NCI-H146 treated with DMSO at 0.1 percent for 48 hours (cell line): ENCODE measurements at regions not wholly inside any gene's neighbourhood (a gene's known extent, or its start where the extent isn't known, plus 50 kb on each side); places are given as distances from the start of the nearest gene placed in this dataset.
"Not testable (repeated sequence)": the region's sequence is repeated elsewhere in the genome, so short reads cannot be mapped to it uniquely, and the experiment has no call there.

ENCODE experiments used
- DNase-seq: peaks from one replicate; lab custom pipeline; 2025; ENCODE audit not compliant: unreplicated experiment; lab: John Stamatoyannopoulos, UW

DNA sequence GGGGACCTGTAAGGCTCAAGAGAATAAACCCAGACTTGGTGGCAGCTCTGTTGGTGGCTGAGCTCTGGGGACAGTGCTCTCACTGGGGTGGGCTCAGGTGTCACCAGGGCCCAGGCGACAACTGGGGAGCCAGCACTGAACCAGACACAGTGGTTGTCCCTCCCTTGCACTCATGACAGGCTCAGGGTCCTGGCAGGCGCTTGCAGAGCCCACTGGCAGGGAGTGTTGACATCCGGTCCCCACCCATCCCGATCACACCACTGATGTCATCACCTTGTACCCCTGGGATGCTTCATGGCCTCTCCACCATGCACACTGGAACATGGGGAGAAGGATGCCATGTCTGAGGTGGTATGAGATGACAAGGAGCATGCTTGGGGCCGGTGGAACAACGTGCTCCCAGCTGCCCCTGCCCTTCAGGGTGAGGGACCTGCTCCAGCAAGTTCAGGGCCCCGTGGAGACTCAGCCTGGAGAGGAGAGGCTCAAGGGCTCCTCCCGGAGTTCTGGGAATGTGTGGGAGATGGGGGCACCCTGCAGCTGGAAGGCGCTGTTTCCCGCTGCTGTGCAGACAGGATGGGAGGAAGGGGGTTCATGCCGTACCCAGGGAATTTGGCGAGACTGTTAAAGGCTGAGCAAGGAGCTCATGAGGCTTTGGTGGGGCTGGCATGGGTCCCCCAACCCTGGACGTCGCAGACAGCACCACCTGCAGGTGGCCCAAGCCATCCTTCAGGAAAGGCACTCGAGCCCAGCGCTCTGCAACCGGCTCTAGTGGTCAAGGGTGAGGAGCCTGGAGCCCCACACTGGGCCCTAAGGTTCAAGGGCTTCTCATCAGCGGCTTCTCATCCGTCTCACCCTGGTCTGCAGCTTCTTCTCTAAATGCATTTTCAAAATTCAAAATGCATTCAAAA is 141.1 kb upstream of the ZNF469 start:
- not testable (repeated sequence) for DNase-seq

DNA sequence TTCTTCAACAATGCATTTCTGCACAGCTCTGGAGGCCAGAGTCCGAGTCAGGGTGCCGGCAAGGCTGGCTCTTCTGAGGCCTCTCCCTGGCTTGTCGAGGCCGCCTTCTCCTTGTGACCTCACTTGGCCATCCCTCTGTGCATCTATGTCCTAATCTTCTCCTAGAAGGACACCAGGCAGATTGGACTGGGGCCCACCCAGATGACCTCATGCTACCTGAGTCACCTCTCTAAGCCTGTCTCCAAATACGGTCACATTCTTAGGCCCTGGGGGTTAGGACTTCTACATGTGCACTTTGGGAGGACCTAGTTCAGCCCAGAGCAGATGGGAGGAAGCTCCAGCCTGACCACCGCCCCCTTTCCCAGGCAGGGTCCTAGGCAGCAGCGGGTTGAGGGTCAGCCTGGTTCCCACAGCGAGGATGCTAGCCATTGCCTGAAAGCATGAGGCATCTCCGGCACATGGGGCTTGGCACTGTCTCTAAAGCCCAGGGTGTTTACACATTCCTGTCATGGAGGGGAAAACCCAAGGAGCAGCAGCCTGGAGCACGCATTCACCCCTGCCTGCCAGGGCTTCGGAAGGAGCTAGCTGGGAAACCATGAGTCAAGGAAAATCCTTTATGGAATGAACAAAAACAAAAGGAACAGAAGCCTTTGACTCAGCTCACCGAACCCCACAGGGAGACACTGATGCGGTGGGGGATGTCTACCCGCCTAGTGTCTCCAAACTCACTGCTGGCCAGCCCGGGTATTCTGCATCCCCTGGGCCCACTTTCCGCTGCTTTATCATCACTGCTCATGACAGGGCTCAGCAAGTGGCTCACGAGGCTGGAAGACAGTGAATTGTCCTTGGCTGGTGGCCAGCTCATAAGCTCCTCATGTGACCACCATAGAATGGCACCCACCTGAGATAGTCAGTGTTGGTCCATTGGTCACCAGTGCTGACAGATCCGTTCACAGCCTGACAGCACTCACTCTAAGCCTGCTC is 140.2 kb upstream of the ZNF469 start:
- not testable (repeated sequence) for DNase-seq

DNA sequence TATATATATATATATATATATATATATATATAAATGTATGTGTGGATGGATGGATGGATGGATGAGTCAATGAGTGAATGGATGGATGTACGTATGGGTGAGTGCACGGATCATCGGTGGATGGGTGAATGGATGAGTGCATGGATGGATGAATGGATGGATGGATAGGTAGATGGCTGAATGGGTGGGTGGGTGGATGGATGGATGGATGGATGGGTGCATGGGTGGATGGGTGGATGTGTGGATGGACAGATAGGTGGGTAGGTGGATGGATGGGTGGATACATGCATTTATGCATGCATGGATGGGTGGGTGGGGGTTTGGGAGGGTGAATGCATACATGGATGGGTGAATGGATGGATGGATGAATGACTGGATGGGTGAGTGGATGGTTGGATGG is 138.8 kb upstream of the ZNF469 start:
- not testable (repeated sequence) for DNase-seq

DNA sequence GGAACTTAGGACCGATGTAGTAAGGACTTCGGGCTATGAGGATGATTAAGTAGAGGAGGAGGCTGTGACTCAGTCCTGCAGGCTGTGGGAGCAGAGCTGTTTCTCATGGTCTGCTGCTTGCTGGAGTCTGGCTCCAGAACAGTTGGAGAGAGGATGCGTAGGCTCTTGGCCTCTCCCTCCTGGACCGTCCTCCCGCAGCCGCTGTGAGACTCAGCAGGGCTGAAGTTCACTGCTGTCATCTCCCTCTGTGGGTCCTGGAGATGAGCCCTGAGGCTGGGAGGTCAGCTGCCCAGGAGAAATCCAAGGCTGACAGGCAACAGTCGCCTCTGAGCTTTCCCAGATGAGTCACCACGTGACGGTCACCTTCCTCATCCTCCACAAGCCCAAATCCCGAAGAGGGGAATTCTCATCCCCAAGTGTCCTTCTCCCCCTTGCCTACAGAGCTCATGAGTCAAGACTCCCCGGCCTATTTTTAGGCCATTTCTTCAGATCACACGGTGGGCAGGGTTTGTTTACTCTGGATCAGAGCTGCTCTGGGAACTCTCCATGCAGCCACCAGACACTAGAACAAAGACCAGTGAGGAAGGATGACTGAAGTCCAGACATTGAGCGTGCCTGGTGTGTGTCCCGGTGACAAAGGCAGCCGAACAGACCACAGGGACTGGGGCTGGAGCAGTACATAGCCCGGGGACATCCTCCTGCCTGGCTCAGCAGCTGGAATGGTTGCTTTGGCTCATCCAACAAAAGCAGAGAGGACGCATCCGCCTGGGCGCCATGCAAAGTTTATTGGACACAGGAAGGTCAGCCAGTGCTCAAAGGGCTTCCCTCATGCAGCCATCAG is 137.3 kb upstream of the ZNF469 start:
- DNase-seq = not testable (repeated sequence)

DNA sequence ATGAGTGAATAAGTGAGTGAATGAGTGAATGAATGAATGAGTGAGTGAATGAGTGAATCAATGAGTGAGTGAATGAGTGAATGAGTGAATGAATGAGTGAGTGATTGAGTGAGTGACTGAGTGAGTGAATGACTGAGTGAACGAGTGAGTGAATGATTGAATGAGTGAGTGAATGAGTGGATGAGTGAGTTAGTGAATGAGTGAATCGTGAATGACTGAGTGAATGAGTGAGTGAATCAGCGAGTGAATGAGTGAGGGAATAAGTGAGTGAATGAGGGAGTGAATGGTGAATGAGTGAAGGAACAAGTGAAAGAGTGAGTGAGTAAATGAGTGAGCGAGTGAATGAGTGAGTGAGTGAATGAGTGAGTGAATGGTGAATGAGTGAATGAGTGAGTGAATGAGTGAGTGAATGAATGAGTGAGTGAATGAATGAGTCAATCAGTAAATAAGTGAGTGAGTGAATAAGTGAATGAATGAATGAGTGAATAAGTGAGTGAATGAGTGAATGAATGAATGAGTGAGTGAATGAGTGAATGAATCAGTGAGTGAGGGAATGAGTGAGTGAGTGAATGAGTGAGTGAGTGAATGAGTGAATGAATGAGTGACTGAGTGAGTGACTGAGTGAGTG is 135.7 kb upstream of the ZNF469 start:
- not testable (repeated sequence) for DNase-seq

DNA sequence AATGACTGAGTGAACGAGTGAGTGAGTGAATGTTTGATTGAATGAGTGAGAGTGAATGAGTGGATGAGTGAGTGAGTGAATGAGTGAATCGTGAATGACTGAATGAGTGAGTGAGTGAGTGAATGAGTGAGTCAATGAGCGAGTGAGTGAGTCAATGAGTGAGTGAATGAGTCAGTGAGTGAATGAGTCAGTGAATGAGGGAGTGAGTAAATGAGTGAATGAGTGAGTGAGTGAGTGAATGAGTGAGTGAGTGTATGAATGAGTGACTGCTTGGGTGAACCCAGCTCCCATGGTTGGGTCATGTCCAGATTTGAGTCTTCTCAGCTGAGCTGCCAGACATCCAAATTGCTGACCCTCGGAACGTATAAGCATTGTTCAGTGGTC is 135.2 kb upstream of the ZNF469 start:
- DNase-seq = not testable (repeated sequence)

DNA sequence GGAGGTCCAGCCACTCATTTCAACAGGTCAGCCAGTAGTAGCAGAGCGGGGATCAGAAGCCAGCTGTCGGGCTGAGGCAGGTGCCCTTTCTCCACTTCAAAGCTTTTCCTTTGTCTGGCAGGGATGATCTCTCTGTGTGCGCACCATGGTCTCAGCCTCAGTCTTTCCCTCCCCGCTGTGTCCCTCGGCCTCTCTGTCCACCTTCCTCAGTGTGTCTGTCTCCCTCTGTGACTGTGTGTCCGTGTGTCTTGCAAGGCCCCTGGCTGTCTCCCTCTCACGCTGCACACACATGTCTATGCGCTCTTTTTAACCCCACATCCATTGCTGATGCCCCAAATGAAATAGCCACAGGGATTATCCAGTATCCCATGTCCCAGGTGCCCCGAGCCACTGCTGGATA is 134.0 kb upstream of the ZNF469 start:
- DNase-seq = not testable (repeated sequence)

DNA sequence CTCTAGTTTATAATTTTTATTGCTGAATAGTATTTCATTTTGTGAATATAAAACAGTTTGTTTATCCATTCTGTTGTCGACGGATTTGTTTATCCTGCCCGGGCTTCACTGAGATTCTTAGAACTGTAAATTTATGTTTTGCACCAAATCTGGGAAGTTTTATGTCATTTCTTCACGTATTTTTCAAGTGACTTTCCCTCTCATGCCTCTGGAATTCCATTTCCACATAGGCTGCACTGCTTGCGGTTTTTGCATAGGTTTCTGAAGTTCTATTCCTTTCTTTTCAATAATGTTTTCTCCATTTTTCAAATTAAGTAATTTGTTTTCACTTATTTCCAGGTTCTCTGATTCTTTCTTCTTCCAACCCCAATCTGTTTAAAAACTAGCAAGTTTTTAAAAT is 132.4 kb upstream of the ZNF469 start:
- not testable (repeated sequence) for DNase-seq

DNA sequence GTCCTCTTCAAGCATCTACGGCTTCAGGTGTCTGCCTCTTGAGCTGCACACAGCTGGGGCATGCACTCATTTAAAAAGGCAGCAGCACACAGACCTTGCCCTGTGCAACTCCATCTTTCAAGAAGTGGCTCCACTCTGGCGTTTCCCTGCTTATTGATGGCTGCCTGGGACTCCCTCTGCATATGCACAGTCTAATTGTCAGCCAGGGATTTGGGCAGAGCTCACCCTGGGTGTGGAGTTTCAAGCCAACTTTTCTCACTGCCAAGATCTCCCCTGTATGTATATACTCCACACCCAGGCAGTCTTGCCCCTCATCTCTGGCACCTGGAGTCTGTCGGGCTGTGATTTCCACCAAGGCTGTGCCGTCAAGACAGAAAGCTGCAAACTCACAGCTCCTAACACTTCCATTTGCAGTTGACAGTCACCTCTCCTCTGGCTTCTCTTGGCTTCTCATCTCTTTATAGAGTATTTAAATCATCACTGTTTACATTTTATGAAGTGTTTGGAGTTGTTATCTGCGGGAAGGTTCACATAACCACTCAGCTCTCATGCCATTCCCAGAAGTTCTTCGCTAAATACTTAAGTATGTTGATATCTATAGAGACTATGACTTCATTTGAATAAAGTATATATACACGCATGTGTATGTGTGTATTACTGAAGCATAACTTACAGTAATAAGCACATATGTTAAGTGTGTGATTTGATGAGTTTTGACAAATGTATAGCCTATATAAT is 130.5 kb upstream of the ZNF469 start:
- DNase-seq = not testable (repeated sequence)

DNA sequence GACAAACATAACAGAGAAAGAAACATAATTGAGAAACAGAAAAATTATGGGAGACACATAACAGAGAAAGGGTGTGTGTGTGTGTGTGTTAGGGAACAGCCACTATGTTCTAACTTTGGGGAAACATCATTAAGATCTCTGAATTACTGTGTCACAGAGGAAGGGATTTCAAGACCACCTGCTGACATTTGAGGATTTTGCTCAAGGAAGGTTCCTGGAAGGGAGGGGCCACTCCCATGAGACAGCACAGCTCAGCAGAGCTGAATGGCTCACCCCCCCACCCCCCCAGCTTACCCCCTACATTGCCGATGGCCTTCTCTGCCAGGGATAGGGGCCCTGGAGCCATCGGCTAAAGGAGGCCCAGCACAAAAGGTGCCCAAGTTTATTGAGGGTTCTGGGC is 124.6 kb upstream of the ZNF469 start:
- not testable (repeated sequence) for DNase-seq

DNA sequence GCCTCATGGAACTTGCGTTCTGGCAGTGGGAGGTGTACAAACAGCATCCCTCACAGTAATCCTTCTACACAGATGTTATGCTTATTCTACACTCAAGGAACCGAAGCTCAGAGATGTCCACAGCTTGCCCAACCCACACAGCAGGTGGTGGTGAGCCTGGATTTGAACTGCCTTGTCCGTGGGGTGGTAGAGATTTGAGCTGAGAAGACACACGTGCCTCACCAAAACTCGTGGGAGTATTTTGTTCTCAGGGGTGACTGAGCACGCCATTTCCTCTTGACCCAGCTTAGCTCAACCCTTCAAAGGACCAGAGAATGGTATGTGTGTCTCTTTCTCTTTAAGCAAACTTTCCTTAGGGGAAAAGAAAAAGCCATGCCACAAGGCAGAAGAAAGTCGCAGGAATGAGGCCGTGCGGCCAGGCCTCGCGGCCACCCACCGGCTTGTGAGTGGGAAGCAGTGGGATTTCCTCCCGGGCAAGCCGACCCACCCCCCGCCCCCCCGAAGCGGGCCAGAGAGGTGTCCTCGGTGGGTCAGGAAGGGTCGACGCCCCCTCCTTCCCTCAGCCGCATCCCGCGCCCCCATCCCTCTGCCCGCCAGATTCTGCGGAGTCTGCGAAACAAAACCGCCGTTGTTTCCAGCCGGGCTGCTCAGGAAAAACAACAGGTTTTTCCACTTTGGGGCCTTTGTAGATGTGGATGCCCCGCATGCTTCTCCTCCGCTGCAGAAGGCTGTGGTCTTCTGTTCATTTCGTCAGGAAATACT is 123.8 kb upstream of the ZNF469 start:
- not testable (repeated sequence) for DNase-seq

DNA sequence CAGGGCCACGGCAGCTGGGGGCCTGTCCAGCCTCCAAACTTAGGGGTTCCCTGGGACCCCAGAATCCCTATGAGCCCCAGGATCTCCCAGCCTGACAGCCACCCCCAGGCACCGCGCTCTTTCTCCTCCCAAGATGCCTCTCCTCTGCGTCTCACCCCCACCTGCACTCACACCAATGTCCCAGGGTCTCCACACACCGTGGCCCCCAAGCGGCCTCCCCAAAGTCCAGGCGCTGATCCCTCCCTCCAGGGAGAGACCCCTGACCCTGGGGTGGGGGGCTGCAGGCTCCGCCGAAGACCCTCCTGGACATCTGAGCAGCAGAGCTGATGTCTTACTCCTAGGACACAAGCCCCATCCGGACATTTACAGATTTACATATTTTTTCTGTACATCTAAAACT is 123.2 kb upstream of the ZNF469 start:
- not testable (repeated sequence) for DNase-seq

DNA sequence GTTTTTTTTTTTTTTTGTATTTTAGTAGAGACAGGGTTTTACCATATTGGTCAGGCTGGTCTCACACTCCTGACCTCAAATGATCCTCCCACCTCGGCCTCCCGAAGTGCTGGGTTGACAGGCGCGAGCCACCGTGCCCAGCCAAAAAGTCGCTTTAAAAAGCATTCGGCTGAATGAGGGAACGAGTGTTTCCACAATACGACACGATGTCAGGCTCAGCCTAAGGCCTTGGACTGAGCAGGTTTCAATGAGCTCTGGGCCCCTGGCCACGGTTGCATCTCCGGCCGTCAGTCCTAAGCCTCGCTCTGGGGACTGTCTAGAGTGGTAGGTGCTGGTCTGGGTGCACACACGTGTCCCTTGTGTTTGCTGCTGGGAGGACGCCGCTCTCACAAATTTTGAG is 122.6 kb upstream of the ZNF469 start:
- DNase-seq = not testable (repeated sequence)

DNA sequence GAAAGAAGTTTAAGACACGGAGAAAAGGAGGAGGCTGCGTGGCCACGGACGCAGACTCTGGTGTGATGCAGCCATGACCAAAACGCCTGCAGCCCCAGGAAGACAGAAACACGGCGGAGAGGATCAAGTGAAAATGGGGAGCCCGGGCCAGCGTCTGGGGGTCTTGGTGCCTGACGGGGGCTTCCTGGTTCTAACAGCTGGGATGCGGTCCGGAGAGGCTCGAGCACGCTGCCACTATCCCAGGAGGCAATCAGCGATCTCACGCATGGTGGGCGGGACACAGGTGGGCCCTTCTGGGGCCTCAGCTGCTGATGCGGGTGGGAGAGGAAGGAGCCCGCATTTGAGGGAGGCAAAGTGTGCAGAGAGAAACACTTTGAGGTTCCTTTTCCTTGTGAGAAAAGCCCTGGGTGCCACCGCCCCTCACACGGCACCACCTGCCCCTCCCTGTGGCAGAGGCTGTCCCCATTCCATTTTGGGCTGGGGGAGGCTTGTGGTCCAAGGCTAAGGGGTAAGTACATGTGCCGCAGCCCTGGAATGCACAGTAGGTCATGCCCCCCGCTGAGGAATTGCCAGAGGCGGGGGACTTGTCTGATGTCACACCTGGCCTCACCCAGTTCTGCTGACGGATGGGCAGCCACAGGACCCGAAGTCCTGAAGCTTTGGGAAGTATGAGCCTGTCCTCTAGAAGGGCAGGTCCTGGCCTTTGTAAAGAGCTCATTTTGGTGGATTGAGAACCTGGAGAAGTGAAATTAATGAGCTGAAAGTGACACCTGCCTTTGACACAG is 121.7 kb upstream of the ZNF469 start:
- DNase-seq = not testable (repeated sequence)

DNA sequence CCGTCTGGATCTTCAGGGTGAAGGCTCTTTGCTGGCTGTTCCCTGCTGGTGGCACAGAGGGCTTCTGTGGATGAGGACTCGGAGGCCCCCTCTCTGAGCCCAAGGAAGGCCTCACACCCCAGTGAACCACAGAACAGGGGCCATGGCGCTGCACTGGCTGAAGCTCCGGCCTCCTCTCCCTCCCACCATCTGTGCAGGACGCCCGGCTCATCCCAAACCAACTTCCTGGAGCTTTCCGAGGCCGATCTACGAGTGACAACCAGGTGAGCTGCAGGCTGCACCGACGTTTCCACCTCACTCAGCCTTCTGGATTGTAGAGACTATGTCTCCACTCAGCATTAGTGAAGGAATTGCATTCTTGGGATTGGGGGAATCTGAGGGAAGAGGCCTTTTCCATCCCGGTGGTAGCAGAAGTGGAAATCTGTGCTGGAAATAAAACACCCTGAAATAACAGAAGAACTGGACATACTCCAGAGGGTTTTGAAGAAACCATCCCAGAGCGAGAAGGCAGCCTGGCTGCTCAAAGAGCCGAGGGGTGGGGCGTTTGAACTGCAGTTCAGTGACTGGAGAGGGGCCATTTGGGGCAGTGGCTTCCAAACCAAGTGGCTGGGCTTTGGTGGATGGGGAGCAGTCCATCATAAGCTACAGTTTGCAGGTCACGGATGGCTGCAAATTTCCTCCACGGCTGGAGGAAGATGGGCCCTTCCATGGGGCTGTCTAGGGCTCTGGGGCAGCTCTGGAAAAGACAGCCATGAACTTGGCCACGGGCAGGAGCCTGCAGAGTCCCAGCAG is 120.7 kb upstream of the ZNF469 start:
- not testable (repeated sequence) for DNase-seq

DNA sequence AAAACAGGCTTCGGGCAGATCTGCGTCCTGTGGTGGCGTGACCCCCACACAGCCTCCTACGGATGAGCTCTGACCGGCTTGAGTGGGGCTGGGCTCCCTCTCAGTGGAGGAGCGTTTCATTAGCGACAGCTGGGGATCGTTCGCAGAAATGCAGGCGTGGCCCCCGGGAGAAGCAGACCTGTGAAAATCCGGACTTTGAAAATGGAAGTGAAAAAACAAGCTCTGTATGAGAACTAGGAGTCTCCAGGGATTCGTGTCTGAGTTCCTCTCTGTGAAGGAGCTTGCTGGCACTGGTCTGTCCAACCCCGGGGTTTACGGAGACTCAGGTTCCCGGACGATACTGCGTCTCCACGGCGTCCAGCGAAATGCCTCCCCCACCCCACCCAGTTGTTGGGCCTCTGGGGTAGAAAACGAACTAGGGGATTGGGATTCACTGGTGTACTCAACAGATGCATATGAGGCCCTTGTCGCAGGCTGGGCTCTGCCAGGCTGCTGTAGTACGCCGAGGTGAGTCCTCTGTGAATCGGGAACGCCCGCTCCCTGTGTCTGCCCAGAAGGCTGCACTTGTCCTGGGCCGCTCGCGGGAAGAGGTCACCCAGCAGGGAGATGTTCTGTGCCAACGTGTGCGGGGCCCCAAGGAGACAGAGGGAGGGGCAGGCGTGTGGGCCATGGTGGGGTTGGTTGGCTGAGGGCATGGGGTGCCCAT is 119.7 kb upstream of the ZNF469 start:
- DNase-seq = not testable (repeated sequence)
